GM12878 (cell line): ENCODE measurements at regions not wholly inside any gene's neighbourhood (a gene's known extent, or its start where the extent isn't known, plus 50 kb on each side); places are given as distances from the start of the nearest gene placed in this dataset.
"Not testable (repeated sequence)": the region's sequence is repeated elsewhere in the genome, so short reads cannot be mapped to it uniquely, and the experiment has no call there.

Experiments used
- ATAC-seq: fragments of 200-7000 bp; cut with Tn5 transposase; 3 replicates; pipeline ENCODE4 v1.9.1; 2020; ENCODE audit warnings: mild to moderate bottlenecking, moderate library complexity
- BruUV-seq: library from RNA; stranded (reverse); fragments of 400-500 nt; replicated peaks from 2 replicates; lab custom pipeline; 2021; lab: Mats Ljungman, UMichigan
- CTCF ChIA-PET: fragments of 300-600 bp; sonication (Branson Sonifier 250); formaldehyde crosslinking; extraction: SDS; loops from one replicate; lab custom pipeline; 2021; ENCODE audit warnings: inconsistent platforms; lab: Yijun Ruan, JAX
- POLR2A ChIA-PET: fragments of 350-600 bp; formaldehyde crosslinking; extraction: SDS; loops from one replicate; lab custom pipeline; 2021; ENCODE audit warnings: inconsistent platforms; lab: Charles Lee
- RAD21 ChIA-PET: fragments of 300-600 bp; sonication (Branson Sonifier 250); formaldehyde crosslinking; loops from one replicate; lab custom pipeline; 2023; ENCODE audit warnings: antibody characterized with exemption; ENCODE audit not compliant: unreplicated experiment; lab: Charles Lee
- SMC1A ChIA-PET: fragments of 300-600 bp; sonication (Branson Sonifier 250); formaldehyde crosslinking; loops from one replicate; lab custom pipeline; 2023; ENCODE audit not compliant: unreplicated experiment, uncharacterized antibody; lab: Charles Lee
- DNase-seq: peaks from one replicate; pipeline ENCODE4 v3.0.0-alpha.2; 2011; ENCODE audit warnings: low read depth, low spot score
- FAIRE-seq: peaks from 3 replicates; lab custom pipeline; 2011; peaks lifted over from hg19 to GRCh38; lab: Jason Lieb, UNC
- H2AFZ ChIP-seq: 2 replicates; pipeline ENCODE4 v1.6.0; 2011; ENCODE audit warnings: low read depth, low read length, control low read depth; ENCODE audit not compliant: control insufficient read depth
- H3K27ac ChIP-seq: 2 replicates; pipeline ENCODE4 v1.5.1; 2011; ENCODE audit warnings: control low read depth; ENCODE audit not compliant: control insufficient read depth, insufficient read depth
- H3K27me3 ChIP-seq, 2 experiments: replicated peaks in 1 of 2; 2 replicates each; pipeline versions ENCODE4 v1.6.0 to v1.6.1; 2011; ENCODE audit warnings: low read length in 1 of 2; ENCODE audit not compliant: control insufficient read depth in 2 of 2, insufficient read depth in 2 of 2
- H3K36me3 ChIP-seq, 2 experiments: 2 replicates each; pipeline ENCODE4 v1.5.1; 2011; ENCODE audit warnings: low read length in 1 of 2; ENCODE audit not compliant: control insufficient read depth in 2 of 2, insufficient read depth in 2 of 2
- H3K4me1 ChIP-seq: 2 replicates; pipeline ENCODE4 v1.6.1; 2011; ENCODE audit warnings: mild to moderate bottlenecking, low read length, moderate library complexity, mixed read lengths; ENCODE audit not compliant: control insufficient read depth, insufficient read depth
- H3K4me2 ChIP-seq: 2 replicates; pipeline ENCODE4 v1.6.0; 2011; ENCODE audit warnings: control low read depth; ENCODE audit not compliant: control insufficient read depth, insufficient read depth
- H3K4me3 ChIP-seq: fragments of 200-600 bp; sonication (generic); 2 replicates; pipeline ENCODE4 v1.5.1; 2016
- H3K79me2 ChIP-seq: 2 replicates; pipeline ENCODE4 v1.6.0; 2011; ENCODE audit warnings: low read length; ENCODE audit not compliant: control insufficient read depth, insufficient read depth
- H3K9ac ChIP-seq: 2 replicates; pipeline ENCODE4 v1.8.0; 2011; ENCODE audit warnings: low read length, control low read depth, mixed read lengths; ENCODE audit not compliant: control insufficient read depth, insufficient read depth
- H3K9me3 ChIP-seq: replicated peaks from 3 replicates; pipeline ENCODE4 v1.5.1; 2011; ENCODE audit warnings: mild to moderate bottlenecking, low read length; ENCODE audit not compliant: control insufficient read depth, insufficient read depth
- H4K20me1 ChIP-seq: 2 replicates; pipeline ENCODE4 v1.6.0; 2011; ENCODE audit not compliant: control insufficient read depth, insufficient read depth
- JUNB ChIP-seq: IDR thresholded peaks from 2 replicates; pipeline ENCODE4 v1.6.1; 2016; ENCODE audit warnings: antibody characterized with exemption, mild to moderate bottlenecking
- WGBS: methylation state at CpG from one replicate; pipeline ENCODE4 v1.1.6; 2016; ENCODE audit warnings: low lambda C conversion rate; ENCODE audit not compliant: insufficient replicate concordance, insufficient coverage; ENCODE audit errors: missing lambda C conversion rate; 5-methylcytosine and 5-hydroxymethylcytosine counted together
- in situ Hi-C: fragments of 300-500 bp; cut with MboI; formaldehyde crosslinking; loops from 9 replicates; pipeline ENCODE4 v1.14.3; 2018; ENCODE audit warnings: mixed read lengths
- intact Hi-C: fragments of 100-400 bp; cut with micrococcal nuclease; formaldehyde crosslinking; loops from one replicate; pipeline ENCODE4 v1.14.2; 2022; ENCODE audit not compliant: unreplicated experiment

DNA sequence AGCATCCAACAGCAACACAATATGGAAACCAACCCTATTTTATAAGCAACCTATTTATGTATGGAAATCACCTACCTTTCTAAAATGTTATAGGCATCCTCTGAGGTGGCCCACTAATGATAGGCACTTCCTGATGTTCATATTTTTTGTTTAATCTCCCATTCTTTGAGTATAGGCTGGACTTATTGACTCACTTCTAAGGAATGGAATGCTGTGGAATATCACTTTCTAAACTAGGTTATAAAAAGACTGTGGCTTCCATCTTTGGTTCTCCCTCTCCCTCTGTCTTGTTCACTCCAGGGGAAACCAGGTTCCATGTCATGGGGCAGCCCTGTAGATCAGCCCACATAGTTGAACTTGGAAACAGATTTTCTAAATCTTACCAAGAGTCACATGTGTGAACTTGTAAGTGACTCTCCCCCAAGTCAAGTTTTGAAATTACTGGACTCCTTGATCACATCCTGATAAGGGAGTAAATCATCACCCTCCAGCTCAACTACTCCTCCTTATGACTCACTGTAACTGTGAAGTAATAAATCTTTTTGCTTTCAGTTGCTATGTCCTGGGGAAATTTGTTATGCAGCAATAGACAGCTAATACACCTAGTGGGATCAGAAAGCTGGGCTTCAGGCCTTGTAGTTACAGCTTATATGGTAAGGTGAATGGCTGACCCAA, 133.6 kb upstream of the POMZP3 start:
- ATAC-seq: peak; percentile 57
- DNase-seq: not testable (repeated sequence)

DNA sequence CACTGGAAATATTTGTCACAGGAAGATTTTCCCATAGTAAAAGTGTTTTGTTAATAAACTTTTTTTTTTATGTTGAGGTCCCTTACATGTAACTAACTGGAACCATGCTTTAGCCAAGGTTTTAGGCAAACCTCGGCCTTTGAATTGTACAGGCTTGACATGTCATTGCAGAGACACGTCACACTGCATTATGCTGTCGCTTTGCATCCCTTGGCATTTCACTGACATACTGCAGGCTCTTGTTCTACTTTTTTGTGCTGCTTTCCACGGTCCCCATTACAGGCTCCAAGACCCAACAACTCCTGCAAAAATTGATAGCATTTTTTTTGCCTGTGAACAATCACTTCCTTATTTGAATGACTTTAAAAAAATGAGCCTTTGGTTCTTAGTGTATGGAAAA, 112.5 kb upstream of the POMZP3 start:
- FAIRE-seq, H3K4me1 ChIP-seq, POLR2A ChIA-PET, intact Hi-C loops, H4K20me1 ChIP-seq, ATAC-seq, H3K27ac ChIP-seq, H3K79me2 ChIP-seq, H3K9ac ChIP-seq, in situ Hi-C loops, H3K27me3 ChIP-seq, RAD21 ChIA-PET, SMC1A ChIA-PET, BruUV-seq, DNase-seq, H3K4me3 ChIP-seq, H3K4me2 ChIP-seq, CTCF ChIA-PET, H3K36me3 ChIP-seq, H2AFZ ChIP-seq, H3K9me3 ChIP-seq: not testable (repeated sequence)
- 43% methylated on average over 4 of the region's 4 CpGs for WGBS

More for the DNA sequence above, 133.6 kb upstream of the POMZP3 start:
- H4K20me1 ChIP-seq, RAD21 ChIA-PET, CTCF ChIA-PET, H3K27ac ChIP-seq, H3K9me3 ChIP-seq, SMC1A ChIA-PET, H3K4me2 ChIP-seq, intact Hi-C loops, POLR2A ChIA-PET, in situ Hi-C loops, H3K27me3 ChIP-seq, H3K9ac ChIP-seq, H3K4me3 ChIP-seq, H3K36me3 ChIP-seq, BruUV-seq, H3K4me1 ChIP-seq, H2AFZ ChIP-seq, H3K79me2 ChIP-seq: not testable (repeated sequence)
- peak; percentile 30; the same call in 1 of the 2 replicates for TF ChIP-seq JUNB
- peak; percentile 69 for FAIRE-seq

DNA sequence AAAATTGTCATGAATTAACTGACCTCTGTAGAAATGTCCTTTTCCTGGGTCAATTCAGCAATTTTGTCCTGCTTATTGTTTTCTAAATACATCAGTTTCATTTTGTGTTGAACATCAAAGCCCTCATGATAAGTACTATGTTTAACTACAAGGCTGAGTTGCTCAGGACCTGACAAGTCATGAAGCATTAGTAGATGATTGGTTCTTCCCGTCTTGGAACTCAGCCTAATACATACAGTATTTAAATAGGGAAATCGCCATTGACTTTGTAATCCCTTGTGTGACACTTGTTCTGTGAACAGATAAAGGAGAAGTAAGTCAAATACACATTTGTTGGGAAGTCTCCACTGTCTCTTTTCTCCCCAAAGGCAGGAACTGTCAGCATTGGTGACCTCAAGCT, 109.6 kb upstream of the POMZP3 start:
- H3K36me3 ChIP-seq, DNase-seq, intact Hi-C loops, SMC1A ChIA-PET, H4K20me1 ChIP-seq, H3K9ac ChIP-seq, H3K27me3 ChIP-seq, H3K79me2 ChIP-seq, BruUV-seq, H2AFZ ChIP-seq, H3K9me3 ChIP-seq, H3K4me2 ChIP-seq, POLR2A ChIA-PET, RAD21 ChIA-PET, CTCF ChIA-PET, H3K4me3 ChIP-seq, H3K27ac ChIP-seq, ATAC-seq, in situ Hi-C loops, H3K4me1 ChIP-seq: not testable (repeated sequence)
- FAIRE-seq: peak; percentile 35
- 13% methylated on average over 1 of the region's 2 CpGs for WGBS

DNA sequence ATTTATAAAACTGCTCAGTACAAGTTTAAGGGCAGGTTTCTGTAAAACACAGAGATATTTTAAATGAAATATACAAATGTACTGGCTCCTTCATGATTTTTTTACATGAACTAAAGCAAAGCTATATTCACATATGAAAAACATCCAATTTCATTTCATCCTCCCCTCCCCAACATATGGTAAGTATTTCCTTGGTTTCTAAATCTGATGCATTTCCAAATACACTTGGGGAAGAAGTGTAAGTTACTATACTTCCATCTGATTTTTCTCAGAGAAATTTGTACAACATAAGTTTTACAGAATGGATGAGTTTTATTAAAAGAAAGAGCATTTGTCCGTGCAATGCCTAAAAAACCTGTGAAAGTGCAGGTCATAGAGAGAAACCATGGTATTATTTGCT, 109.0 kb upstream of the POMZP3 start:
- WGBS: 32% methylated on average over 1 of the region's 1 CpG
- SMC1A ChIA-PET, RAD21 ChIA-PET, H3K4me3 ChIP-seq, H3K4me2 ChIP-seq, H3K4me1 ChIP-seq, H3K9me3 ChIP-seq, H3K79me2 ChIP-seq, ATAC-seq, DNase-seq, intact Hi-C loops, FAIRE-seq, in situ Hi-C loops, H3K27ac ChIP-seq, BruUV-seq, H4K20me1 ChIP-seq, H3K36me3 ChIP-seq, POLR2A ChIA-PET, H3K27me3 ChIP-seq, H3K9ac ChIP-seq, H2AFZ ChIP-seq, CTCF ChIA-PET: not testable (repeated sequence)
